GM21576 (cell line): ENCODE measurements at regions not wholly inside any gene's neighbourhood (a gene's known extent, or its start where the extent isn't known, plus 50 kb on each side); places are given as distances from the start of the nearest gene placed in this dataset.
"Not testable (repeated sequence)": the region's sequence is repeated elsewhere in the genome, so short reads cannot be mapped to it uniquely, and the experiment has no call there.

Experiments
- ATAC-seq: cut with Tn5 transposase; IDR thresholded peaks from one replicate; pipeline ENCODE4 v1.9.1; 2021; ENCODE audit warnings: mild to moderate bottlenecking, moderate library complexity; ENCODE audit not compliant: unreplicated experiment

- ATAC-seq: no peak
Measured at GRCh38 chr5:52603778-52604554, 183.8 kb upstream of the ITGA1 start.

- no peak for ATAC-seq
Measured at GRCh38 chr5:52605317-52606313, 182.1 kb upstream of the ITGA1 start.

GRCh38 chr5:52607227-52607824 is 180.4 kb upstream of the ITGA1 start:
- no peak for ATAC-seq

GRCh38 chr5:52620315-52620714 is 167.4 kb upstream of the ITGA1 start:
- ATAC-seq: no peak

GRCh38 chr5:52623291-52623690 is 164.4 kb upstream of the ITGA1 start:
- no peak for ATAC-seq

- ATAC-seq: no peak
Measured at GRCh38 chr5:52624291-52624690, 163.4 kb upstream of the ITGA1 start.

GRCh38 chr5:52626312-52626711 is 161.4 kb upstream of the ITGA1 start:
- ATAC-seq: no peak

- no peak for ATAC-seq
Measured at GRCh38 chr5:52627740-52628139, 160.0 kb upstream of the ITGA1 start.

- no peak for ATAC-seq
Measured at GRCh38 chr5:52632281-52632680, 155.4 kb upstream of the ITGA1 start.

GRCh38 chr5:52634171-52634570 is 153.5 kb upstream of the ITGA1 start:
- ATAC-seq: not testable (repeated sequence)

- no peak for ATAC-seq
Measured at GRCh38 chr5:52638732-52639131, 149.0 kb upstream of the ITGA1 start.

GRCh38 chr5:52648726-52649125 is 139.0 kb upstream of the ITGA1 start:
- no peak for ATAC-seq

GRCh38 chr5:52655163-52655562 is 132.6 kb upstream of the ITGA1 start:
- ATAC-seq: no peak

GRCh38 chr5:52656569-52657246 is 131.0 kb upstream of the ITGA1 start:
- no peak for ATAC-seq

- no peak for ATAC-seq
Measured at GRCh38 chr5:52657247-52657645, 130.5 kb upstream of the ITGA1 start.

GRCh38 chr5:52658246-52658645 is 129.5 kb upstream of the ITGA1 start:
- no peak for ATAC-seq

- no peak for ATAC-seq
Measured at GRCh38 chr5:52660621-52661020, 127.1 kb upstream of the ITGA1 start.

- no peak for ATAC-seq
Measured at GRCh38 chr5:52661903-52662595, 125.7 kb upstream of the ITGA1 start.

- no peak for ATAC-seq
Measured at GRCh38 chr5:52665559-52665958, 122.2 kb upstream of the ITGA1 start.

GRCh38 chr5:52668139-52668538 is 119.6 kb upstream of the ITGA1 start:
- no peak for ATAC-seq
